Right lobe of liver (tissue), 6 donors: ENCODE measurements at regions not wholly inside any gene's neighbourhood (a gene's known extent, or its start where the extent isn't known, plus 50 kb on each side); places are given as distances from the start of the nearest gene placed in this dataset.

Source experiments
- ATAC-seq, 4 donors: fragments of 200-7000 bp; cut with Tn5 transposase; one replicate each; pipeline ENCODE4 v1.9.1; 2020; ENCODE audit warnings: mild to moderate bottlenecking in 4 of 4, moderate library complexity in 4 of 4
- DNase-seq, 3 donors: peaks; one replicate each; pipeline ENCODE4 v3.0.0-alpha.2; 2020
- H3K27ac ChIP-seq, 3 donors: fragments of 200-600 bp; one replicate each; pipeline ENCODE4 v1.8.0; 2022
- H3K27me3 ChIP-seq, 2 donors: fragments of 200-600 bp; one replicate each; pipeline ENCODE4 v1.8.0; 2022
- H3K36me3 ChIP-seq, 4 donors: fragments of 200-600 bp; sonication (generic) in 1 of 4; one replicate each; pipeline versions ENCODE4 v1.5.1 to v1.8.0; 2017 to 2022; ENCODE audit warnings: control low read depth in 1 of 4
- H3K4me1 ChIP-seq, 4 donors: fragments of 200-600 bp; sonication (generic) in 1 of 4; one replicate each; pipeline versions ENCODE4 v1.5.1 to v1.8.0; 2017 to 2022; ENCODE audit warnings: control low read depth in 1 of 4
- H3K4me3 ChIP-seq, 3 donors: fragments of 200-600 bp; one replicate each; pipeline ENCODE4 v1.8.0; 2022
- H3K9me3 ChIP-seq, 4 donors: fragments of 200-600 bp; sonication (generic) in 1 of 4; one replicate each; pipeline versions ENCODE4 v1.5.1 to v1.8.0; 2017 to 2022; ENCODE audit warnings: control low read depth in 1 of 4
- CTCF ChIP-seq, 4 donors: fragments of 200-600 bp in 3 of 4; fragments of 450-650 bp in 1 of 4; IDR thresholded peaks; one replicate each; pipeline versions ENCODE4 v1.5.1 to v1.8.0; 2016 to 2022; ENCODE audit warnings: antibody characterized with exemption in 4 of 4, mild to moderate bottlenecking in 2 of 4
- POLR2A ChIP-seq: fragments of 450-650 bp; IDR thresholded peaks from one replicate; pipeline ENCODE4 v1.6.1; 2017; ENCODE audit warnings: antibody characterized with exemption, mild to moderate bottlenecking
- WGBS: methylation state at CpG from one replicate; pipeline ENCODE4 v1.1.6; 2018; ENCODE audit warnings: low coverage, low lambda C conversion rate; ENCODE audit not compliant: insufficient coverage; ENCODE audit errors: missing lambda C conversion rate; 5-methylcytosine and 5-hydroxymethylcytosine counted together
- intact Hi-C, 2 donors: fragments of 100-400 bp; cut with DNase I; formaldehyde crosslinking; loops; one replicate each; pipeline versions ENCODE4 v1.11.2 to v1.14.1; 2022
- donor health status: DM: no; HTN: yes; CAD: no.
- donor health status: DM: no; HTN: no; CAD: no.
- donor health status: DM: no; HTN: no; CAD: no.
- donor health status: DM: no; HTN: yes; CAD: no.
- donor health status: DM: no; HTN: yes; CAD: no.

- H3K4me1 ChIP-seq = peaks cover 0 to 19% (median 0%) of the 10 kb centered on the region in 4 donors
These were observed 404.9 kb upstream of the CDH5 start for GRCh38 chr16:65961476-65962143.

GRCh38 chr16:65959983-65960382 is 406.5 kb upstream of the CDH5 start:
- no peaks in the 10 kb centered on the region for H3K27me3 ChIP-seq
- intact Hi-C loops = no loop called here
- no peak for DNase-seq
- no peaks in the 10 kb centered on the region for H3K36me3 ChIP-seq
- ATAC-seq = peak; percentile 64 to 69 (median 66)
- no peak overlapping the region for H3K4me3 ChIP-seq
- 58% methylated on average over 2 of the region's 2 CpGs for WGBS
- no peaks in the 10 kb centered on the region for H3K9me3 ChIP-seq
- H3K27ac ChIP-seq = peak overlapping the region in 2 of 3 donors; percentile 41 to 60
- TF ChIP-seq CTCF (IDR thresholded peaks at IDR 0.05) (no peak), POLR2A (no peak)
- H3K4me1 ChIP-seq = peaks cover 0 to 15% (median 0%) of the 10 kb centered on the region in 4 donors

More at GRCh38 chr16:65961476-65962143, 404.9 kb upstream of the CDH5 start:
- DNase-seq (no peak), ATAC-seq (no peak)
- TF ChIP-seq POLR2A (no peak), CTCF (IDR thresholded peaks at IDR 0.05) (no peak)
- H3K27me3 ChIP-seq = no peaks in the 10 kb centered on the region
- no peak overlapping the region for H3K27ac ChIP-seq
- no peak overlapping the region for H3K4me3 ChIP-seq
- H3K36me3 ChIP-seq = no peaks in the 10 kb centered on the region
- intact Hi-C loops = no loop called here
- 60% methylated on average over 3 of the region's 4 CpGs for WGBS
- H3K9me3 ChIP-seq = no peaks in the 10 kb centered on the region

GRCh38 chr16:65958086-65958485 is 408.4 kb upstream of the CDH5 start:
- intact Hi-C loops = no loop called here
- Histone ChIP-seq H3K27ac (no peak overlapping the region), H3K27me3 (no peaks in the 10 kb centered on the region), H3K4me1 (peaks cover 0 to 15% (median 0%) of the 10 kb centered on the region in 4 donors), H3K36me3 (no peaks in the 10 kb centered on the region), H3K4me3 (no peak overlapping the region), H3K9me3 (no peaks in the 10 kb centered on the region)
- no peak for DNase-seq
- TF ChIP-seq POLR2A = no peak
- TF ChIP-seq CTCF (IDR thresholded peaks at IDR 0.05) = no peak
- 41% methylated on average over 3 of the region's 3 CpGs for WGBS
- no peak for ATAC-seq

- Histone ChIP-seq H3K4me1 (peaks cover 0 to 15% (median 0%) of the 10 kb centered on the region in 4 donors), H3K36me3 (no peaks in the 10 kb centered on the region), H3K27me3 (no peaks in the 10 kb centered on the region), H3K9me3 (no peaks in the 10 kb centered on the region), H3K27ac (peak overlapping the region in 1 of 3 donors; percentile 7), H3K4me3 (no peak overlapping the region)
- ATAC-seq (peak; percentile 61 to 76 (median 68)), DNase-seq (peak; percentile 27 to 67 (median 64))
- no CpG with 5 or more reads among the region's 1 CpG for WGBS
- intact Hi-C loops = no loop called here
- TF ChIP-seq POLR2A (no peak), CTCF (IDR thresholded peaks at IDR 0.05) (no peak)
These were observed 410.4 kb upstream of the CDH5 start for GRCh38 chr16:65956100-65956499.
